ENCODE measurements at regions not wholly inside any gene's neighbourhood (a gene's known extent, or its start where the extent isn't known, plus 50 kb on each side); places are given as distances from the start of the nearest gene placed in this dataset.

DNA sequence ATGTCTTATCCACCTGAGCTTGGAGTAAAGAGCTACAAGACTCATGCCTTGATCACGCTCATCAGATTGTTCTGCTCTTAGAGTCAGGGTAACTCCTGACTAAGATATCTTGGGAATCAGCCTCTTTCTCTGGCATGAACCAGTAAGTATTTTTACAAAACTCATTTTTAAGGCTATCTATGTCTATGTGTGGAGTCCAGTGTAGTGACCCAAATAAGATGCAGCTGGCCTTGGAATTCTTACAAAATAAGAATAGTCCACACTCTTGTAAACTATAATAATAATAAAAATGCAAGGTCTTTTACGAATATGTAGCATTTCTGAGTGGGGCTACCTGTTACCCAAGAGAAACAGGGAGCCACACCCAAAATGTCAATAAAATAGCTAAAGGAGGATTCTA is 498.3 kb upstream of the SYT4 start:
- no peak overlapping the region for H3K27ac ChIP-seq (replicated peaks)
- no peak overlapping the region for H3K4me3 ChIP-seq (replicated peaks; ENCODE audit: insufficient read depth, low read length)
- DNase-seq (ENCODE audit: low read depth in 1 of 2, low spot score in 1 of 2) = no peak
- TF ChIP-seq, protein P1, sequence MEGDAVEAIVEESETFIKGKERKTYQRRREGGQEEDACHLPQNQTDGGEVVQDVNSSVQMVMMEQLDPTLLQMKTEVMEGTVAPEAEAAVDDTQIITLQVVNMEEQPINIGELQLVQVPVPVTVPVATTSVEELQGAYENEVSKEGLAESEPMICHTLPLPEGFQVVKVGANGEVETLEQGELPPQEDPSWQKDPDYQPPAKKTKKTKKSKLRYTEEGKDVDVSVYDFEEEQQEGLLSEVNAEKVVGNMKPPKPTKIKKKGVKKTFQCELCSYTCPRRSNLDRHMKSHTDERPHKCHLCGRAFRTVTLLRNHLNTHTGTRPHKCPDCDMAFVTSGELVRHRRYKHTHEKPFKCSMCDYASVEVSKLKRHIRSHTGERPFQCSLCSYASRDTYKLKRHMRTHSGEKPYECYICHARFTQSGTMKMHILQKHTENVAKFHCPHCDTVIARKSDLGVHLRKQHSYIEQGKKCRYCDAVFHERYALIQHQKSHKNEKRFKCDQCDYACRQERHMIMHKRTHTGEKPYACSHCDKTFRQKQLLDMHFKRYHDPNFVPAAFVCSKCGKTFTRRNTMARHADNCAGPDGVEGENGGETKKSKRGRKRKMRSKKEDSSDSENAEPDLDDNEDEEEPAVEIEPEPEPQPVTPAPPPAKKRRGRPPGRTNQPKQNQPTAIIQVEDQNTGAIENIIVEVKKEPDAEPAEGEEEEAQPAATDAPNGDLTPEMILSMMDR (IDR thresholded peaks at IDR 0.05; ENCODE audit: insufficient read depth, low read length) = no peak
- TF ChIP-seq SPI1 (IDR thresholded peaks at IDR 0.05; ENCODE audit: borderline replicate concordance, low read depth) (no peak), POLR2AphosphoS5 (IDR thresholded peaks at IDR 0.05; ENCODE audit: low read depth) (no peak), GABPA (IDR thresholded peaks at IDR 0.05; ENCODE audit: low read depth) (no peak)
- TF ChIP-seq, protein P2, sequence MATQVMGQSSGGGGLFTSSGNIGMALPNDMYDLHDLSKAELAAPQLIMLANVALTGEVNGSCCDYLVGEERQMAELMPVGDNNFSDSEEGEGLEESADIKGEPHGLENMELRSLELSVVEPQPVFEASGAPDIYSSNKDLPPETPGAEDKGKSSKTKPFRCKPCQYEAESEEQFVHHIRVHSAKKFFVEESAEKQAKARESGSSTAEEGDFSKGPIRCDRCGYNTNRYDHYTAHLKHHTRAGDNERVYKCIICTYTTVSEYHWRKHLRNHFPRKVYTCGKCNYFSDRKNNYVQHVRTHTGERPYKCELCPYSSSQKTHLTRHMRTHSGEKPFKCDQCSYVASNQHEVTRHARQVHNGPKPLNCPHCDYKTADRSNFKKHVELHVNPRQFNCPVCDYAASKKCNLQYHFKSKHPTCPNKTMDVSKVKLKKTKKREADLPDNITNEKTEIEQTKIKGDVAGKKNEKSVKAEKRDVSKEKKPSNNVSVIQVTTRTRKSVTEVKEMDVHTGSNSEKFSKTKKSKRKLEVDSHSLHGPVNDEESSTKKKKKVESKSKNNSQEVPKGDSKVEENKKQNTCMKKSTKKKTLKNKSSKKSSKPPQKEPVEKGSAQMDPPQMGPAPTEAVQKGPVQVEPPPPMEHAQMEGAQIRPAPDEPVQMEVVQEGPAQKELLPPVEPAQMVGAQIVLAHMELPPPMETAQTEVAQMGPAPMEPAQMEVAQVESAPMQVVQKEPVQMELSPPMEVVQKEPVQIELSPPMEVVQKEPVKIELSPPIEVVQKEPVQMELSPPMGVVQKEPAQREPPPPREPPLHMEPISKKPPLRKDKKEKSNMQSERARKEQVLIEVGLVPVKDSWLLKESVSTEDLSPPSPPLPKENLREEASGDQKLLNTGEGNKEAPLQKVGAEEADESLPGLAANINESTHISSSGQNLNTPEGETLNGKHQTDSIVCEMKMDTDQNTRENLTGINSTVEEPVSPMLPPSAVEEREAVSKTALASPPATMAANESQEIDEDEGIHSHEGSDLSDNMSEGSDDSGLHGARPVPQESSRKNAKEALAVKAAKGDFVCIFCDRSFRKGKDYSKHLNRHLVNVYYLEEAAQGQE (IDR thresholded peaks at IDR 0.05; ENCODE audit: insufficient replicate concordance, low read depth) = no peak
- H3K27me3 ChIP-seq (ENCODE audit: insufficient read depth, poor library complexity, severe bottlenecking) = no peaks in the 10 kb centered on the region

DNA sequence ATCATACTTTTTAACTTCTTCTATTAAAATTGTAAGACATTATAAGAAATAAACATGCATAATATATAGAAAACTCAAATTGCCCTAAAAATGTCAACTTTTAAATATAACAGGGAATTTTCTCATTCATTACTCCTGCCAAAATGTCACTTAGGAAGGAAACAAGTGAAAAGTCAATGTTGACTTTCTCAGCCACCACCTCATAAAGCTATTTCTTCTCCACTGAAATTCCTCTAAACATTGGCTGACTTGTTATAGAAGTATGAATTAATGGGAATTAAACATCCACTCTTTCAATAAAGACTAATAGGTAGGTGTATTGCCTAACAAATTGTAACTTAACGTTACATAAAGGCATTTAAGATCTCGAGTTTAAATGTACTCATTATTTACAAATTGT is 499.7 kb upstream of the SYT4 start:
- TF ChIP-seq GABPA (IDR thresholded peaks at IDR 0.05; ENCODE audit: low read depth) (no peak), SPI1 (IDR thresholded peaks at IDR 0.05; ENCODE audit: borderline replicate concordance, low read depth) (no peak), POLR2AphosphoS5 (IDR thresholded peaks at IDR 0.05; ENCODE audit: low read depth) (no peak)
- TF ChIP-seq, protein P2 (IDR thresholded peaks at IDR 0.05; ENCODE audit: insufficient replicate concordance, low read depth) = no peak
- TF ChIP-seq, protein P1 (IDR thresholded peaks at IDR 0.05; ENCODE audit: insufficient read depth, low read length) = no peak
- no peak for DNase-seq (ENCODE audit: low read depth in 1 of 2, low spot score in 1 of 2)
- Histone ChIP-seq H3K27me3 (ENCODE audit: insufficient read depth, poor library complexity, severe bottlenecking) (no peaks in the 10 kb centered on the region), H3K27ac (replicated peaks) (no peak overlapping the region), H3K4me3 (replicated peaks; ENCODE audit: insufficient read depth, low read length) (no peak overlapping the region)

DNA sequence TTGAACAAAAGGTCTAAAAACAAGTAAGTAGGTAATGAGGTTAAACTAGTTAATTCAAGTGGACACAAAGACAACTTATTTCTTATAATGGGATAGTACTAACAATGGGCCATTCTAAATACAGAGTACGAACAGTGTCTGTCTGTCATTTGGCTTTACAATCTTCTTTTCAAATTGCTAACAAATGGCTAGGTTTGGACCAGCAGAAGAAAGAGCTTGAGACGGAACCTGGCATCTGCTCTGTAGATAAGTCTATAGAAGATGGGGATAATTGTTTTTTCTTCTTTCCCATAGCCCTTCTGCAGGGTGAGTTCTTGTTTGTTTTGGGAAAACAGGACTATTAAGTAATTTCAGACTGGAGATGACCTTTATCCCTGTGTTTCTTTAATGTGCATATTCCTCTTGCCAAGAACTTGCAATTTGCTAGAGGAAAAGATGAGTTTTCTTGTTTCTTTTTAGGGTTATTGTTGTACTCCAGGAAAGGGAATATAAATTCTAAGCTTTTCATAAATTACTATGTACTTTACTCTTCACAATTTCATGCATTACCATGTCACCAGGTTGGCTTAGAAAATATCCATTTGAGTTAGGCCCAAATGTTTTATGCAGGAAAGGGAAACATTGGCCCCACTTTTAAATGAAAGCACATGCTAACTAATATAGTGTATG is 500.5 kb upstream of the SYT4 start:
- H3K27ac ChIP-seq (replicated peaks) = no peak overlapping the region
- TF ChIP-seq, protein P2 (IDR thresholded peaks at IDR 0.05; ENCODE audit: insufficient replicate concordance, low read depth) = no peak
- TF ChIP-seq, protein P1 (IDR thresholded peaks at IDR 0.05; ENCODE audit: insufficient read depth, low read length) = no peak
- TF ChIP-seq SPI1 (IDR thresholded peaks at IDR 0.05; ENCODE audit: borderline replicate concordance, low read depth) (no peak), POLR2AphosphoS5 (IDR thresholded peaks at IDR 0.05; ENCODE audit: low read depth) (no peak), GABPA (IDR thresholded peaks at IDR 0.05; ENCODE audit: low read depth) (no peak)
- H3K27me3 ChIP-seq (ENCODE audit: insufficient read depth, poor library complexity, severe bottlenecking) = no peaks in the 10 kb centered on the region
- DNase-seq (ENCODE audit: low read depth in 1 of 2, low spot score in 1 of 2) = no peak
- no peak overlapping the region for H3K4me3 ChIP-seq (replicated peaks; ENCODE audit: insufficient read depth, low read length)

All from HL-60 (cell line).